WERI-Rb-1 (cell line): ENCODE measurements at regions not wholly inside any gene's neighbourhood (a gene's known extent, or its start where the extent isn't known, plus 50 kb on each side); places are given as distances from the start of the nearest gene placed in this dataset.

Source experiments
- DNase-seq: peaks from one replicate; pipeline ENCODE4 v3.0.0-alpha.2; 2020
- H3K27ac ChIP-seq: fragments of 250-450 bp; sonication (Bioruptor Pico); 2 replicates; pipeline ENCODE4 v1.5.1; 2020; ENCODE audit warnings: mild to moderate bottlenecking, moderate library complexity
- H3K27me3 ChIP-seq: fragments of 250-450 bp; sonication (Bioruptor Pico); 2 replicates; pipeline ENCODE4 v1.5.1; 2021; ENCODE audit warnings: mild to moderate bottlenecking, low read depth, moderate library complexity; ENCODE audit not compliant: insufficient read depth, severe bottlenecking
- H3K36me3 ChIP-seq: fragments of 250-450 bp; sonication (Bioruptor Pico); 2 replicates; pipeline ENCODE4 v1.5.1; 2020; ENCODE audit warnings: mild to moderate bottlenecking, moderate library complexity
- H3K4me3 ChIP-seq: 2 replicates; pipeline ENCODE4 v1.5.1; 2011; ENCODE audit warnings: low read depth, mild to moderate bottlenecking, control low read depth, low read length
- H3K9me3 ChIP-seq: fragments of 250-450 bp; sonication (Bioruptor Pico); 2 replicates; pipeline ENCODE4 v1.5.1; 2021; ENCODE audit warnings: mild to moderate bottlenecking, moderate library complexity; ENCODE audit not compliant: severe bottlenecking
- CTCF ChIP-seq: IDR thresholded peaks from 2 replicates; pipeline ENCODE4 v1.5.1; 2011; ENCODE audit warnings: low read depth, mild to moderate bottlenecking, control low read depth, inconsistent platforms, low read length

- Histone ChIP-seq H3K27ac (no peak overlapping the region), H3K9me3 (no peaks in the 10 kb centered on the region), H3K27me3 (no peaks in the 10 kb centered on the region), H3K4me3 (no peak overlapping the region), H3K36me3 (no peaks in the 10 kb centered on the region)
- no peak for DNase-seq
- no peak for TF ChIP-seq CTCF
Measured at GRCh38 chr4:104418286-104418685, 76.4 kb downstream of the CXXC4 start.

- Histone ChIP-seq H3K27me3 (no peaks in the 10 kb centered on the region), H3K27ac (no peak overlapping the region), H3K9me3 (no peaks in the 10 kb centered on the region), H3K36me3 (no peaks in the 10 kb centered on the region), H3K4me3 (no peak overlapping the region)
- no peak for DNase-seq
- TF ChIP-seq CTCF, result no peak
Measured at GRCh38 chr4:104417357-104417882, 77.3 kb downstream of the CXXC4 start.

GRCh38 chr4:104416725-104417356, 77.9 kb downstream of the CXXC4 start:
- no peak for DNase-seq
- no peak overlapping the region for H3K4me3 ChIP-seq
- no peaks in the 10 kb centered on the region for H3K36me3 ChIP-seq
- no peaks in the 10 kb centered on the region for H3K27me3 ChIP-seq
- no peaks in the 10 kb centered on the region for H3K9me3 ChIP-seq
- no peak for TF ChIP-seq CTCF
- no peak overlapping the region for H3K27ac ChIP-seq

GRCh38 chr4:104413487-104413886, 81.2 kb downstream of the CXXC4 start:
- Histone ChIP-seq H3K36me3 (no peaks in the 10 kb centered on the region), H3K4me3 (no peak overlapping the region), H3K27ac (no peak overlapping the region), H3K27me3 (no peaks in the 10 kb centered on the region), H3K9me3 (no peaks in the 10 kb centered on the region)
- DNase-seq, result no peak
- no peak for TF ChIP-seq CTCF

GRCh38 chr4:104412344-104412743, 82.3 kb downstream of the CXXC4 start:
- Histone ChIP-seq H3K4me3 (no peak overlapping the region), H3K36me3 (no peaks in the 10 kb centered on the region), H3K9me3 (no peaks in the 10 kb centered on the region), H3K27me3 (no peaks in the 10 kb centered on the region), H3K27ac (no peak overlapping the region)
- DNase-seq, result no peak
- no peak for TF ChIP-seq CTCF

GRCh38 chr4:104411502-104411901, 83.2 kb downstream of the CXXC4 start:
- Histone ChIP-seq H3K27me3 (no peaks in the 10 kb centered on the region), H3K27ac (no peak overlapping the region), H3K36me3 (no peaks in the 10 kb centered on the region), H3K9me3 (no peaks in the 10 kb centered on the region), H3K4me3 (no peak overlapping the region)
- no peak for DNase-seq
- TF ChIP-seq CTCF, result no peak
